Suprapubic skin (tissue), 4 donors: ENCODE measurements at regions not wholly inside any gene's neighbourhood (a gene's known extent, or its start where the extent isn't known, plus 50 kb on each side); places are given as distances from the start of the nearest gene placed in this dataset.

Source experiments
- EP300 ChIP-seq: sonication (generic); formaldehyde crosslinking; IDR thresholded peaks from one replicate; pipeline ENCODE4 v1.6.1; 2017; ENCODE audit warnings: antibody characterized with exemption
- POLR2AphosphoS5 ChIP-seq, 3 donors: sonication (generic); formaldehyde crosslinking; IDR thresholded peaks; one replicate each; pipeline ENCODE4 v1.6.1; 2017; ENCODE audit warnings: antibody characterized with exemption in 3 of 3
- TF ChIP-seq, protein P1 (sequence below), 2 donors: fragments of 200-600 bp in 1 of 2; fragments of 450-650 bp in 1 of 2; sonication (generic) in 1 of 2; IDR thresholded peaks; one replicate each; pipeline ENCODE4 v1.5.1; 2016 to 2019; ENCODE audit warnings: antibody characterized with exemption in 2 of 2, mild to moderate bottlenecking in 1 of 2, moderate library complexity in 1 of 2

DNA sequence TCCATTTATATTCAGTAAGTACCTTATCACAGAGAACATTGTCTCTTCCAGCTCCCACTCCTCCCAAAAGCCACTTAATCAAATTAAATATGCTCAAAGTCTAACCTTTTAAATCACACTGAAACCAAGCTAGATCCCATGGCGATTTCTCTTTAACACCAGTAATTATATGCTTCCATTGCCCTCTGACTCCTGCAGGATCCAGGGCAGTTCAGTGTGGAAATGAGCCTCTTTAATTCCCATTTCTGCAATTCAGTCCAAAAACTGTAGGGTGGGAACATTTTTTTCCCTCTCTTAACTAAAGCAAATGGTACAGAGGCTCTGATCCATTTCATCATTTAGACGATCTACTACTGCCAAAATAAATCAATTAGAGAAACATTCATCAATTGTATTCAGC lies 872.3 kb upstream of the PHF14 start:
- TF ChIP-seq, protein P1, sequence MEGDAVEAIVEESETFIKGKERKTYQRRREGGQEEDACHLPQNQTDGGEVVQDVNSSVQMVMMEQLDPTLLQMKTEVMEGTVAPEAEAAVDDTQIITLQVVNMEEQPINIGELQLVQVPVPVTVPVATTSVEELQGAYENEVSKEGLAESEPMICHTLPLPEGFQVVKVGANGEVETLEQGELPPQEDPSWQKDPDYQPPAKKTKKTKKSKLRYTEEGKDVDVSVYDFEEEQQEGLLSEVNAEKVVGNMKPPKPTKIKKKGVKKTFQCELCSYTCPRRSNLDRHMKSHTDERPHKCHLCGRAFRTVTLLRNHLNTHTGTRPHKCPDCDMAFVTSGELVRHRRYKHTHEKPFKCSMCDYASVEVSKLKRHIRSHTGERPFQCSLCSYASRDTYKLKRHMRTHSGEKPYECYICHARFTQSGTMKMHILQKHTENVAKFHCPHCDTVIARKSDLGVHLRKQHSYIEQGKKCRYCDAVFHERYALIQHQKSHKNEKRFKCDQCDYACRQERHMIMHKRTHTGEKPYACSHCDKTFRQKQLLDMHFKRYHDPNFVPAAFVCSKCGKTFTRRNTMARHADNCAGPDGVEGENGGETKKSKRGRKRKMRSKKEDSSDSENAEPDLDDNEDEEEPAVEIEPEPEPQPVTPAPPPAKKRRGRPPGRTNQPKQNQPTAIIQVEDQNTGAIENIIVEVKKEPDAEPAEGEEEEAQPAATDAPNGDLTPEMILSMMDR (IDR thresholded peaks at IDR 0.05), result no peak
- TF ChIP-seq EP300, result no peak
- no peak for TF ChIP-seq POLR2AphosphoS5 (IDR thresholded peaks at IDR 0.05)
